ENCODE measurements at regions not wholly inside any gene's neighbourhood (a gene's known extent, or its start where the extent isn't known, plus 50 kb on each side); places are given as distances from the start of the nearest gene placed in this dataset.

- no peak overlapping the region for H3K4me3 ChIP-seq (ENCODE audit: low read depth, low read length)
- H3K4me1 ChIP-seq (ENCODE audit: control insufficient read depth, insufficient read depth, low read length), result no peaks in the 10 kb centered on the region
- H3K9me3 ChIP-seq (ENCODE audit: control insufficient read depth, insufficient read depth, low read depth, low read length), result no peaks in the 10 kb centered on the region
- POLR2A ChIA-PET, result no interaction called here
- CTCF ChIA-PET, result interaction anchor here (0.7 kb wide), 1 partner anchor 57 kb away, joined by 5 read pairs; no protein-coding TSS in a partner anchor
- H3K36me3 ChIP-seq (ENCODE audit: control insufficient read depth in 2 of 2, insufficient read depth in 1 of 2, low read length in 2 of 2), result peaks cover 0 to 19% of the 10 kb centered on the region in 2 experiments; a peak in 1 of 3 replicates
- no peak for TF ChIP-seq HOXC10 (CRISPR knock-in tag; IDR thresholded peaks at IDR 0.05)
- no peak for TF ChIP-seq ZNF202 (tag by site-specific recombination; IDR thresholded peaks at IDR 0.05; ENCODE audit: borderline replicate concordance)
- TF ChIP-seq ZNF324 (tag by site-specific recombination; IDR thresholded peaks at IDR 0.05), result no peak
- TF ChIP-seq, protein P1, sequence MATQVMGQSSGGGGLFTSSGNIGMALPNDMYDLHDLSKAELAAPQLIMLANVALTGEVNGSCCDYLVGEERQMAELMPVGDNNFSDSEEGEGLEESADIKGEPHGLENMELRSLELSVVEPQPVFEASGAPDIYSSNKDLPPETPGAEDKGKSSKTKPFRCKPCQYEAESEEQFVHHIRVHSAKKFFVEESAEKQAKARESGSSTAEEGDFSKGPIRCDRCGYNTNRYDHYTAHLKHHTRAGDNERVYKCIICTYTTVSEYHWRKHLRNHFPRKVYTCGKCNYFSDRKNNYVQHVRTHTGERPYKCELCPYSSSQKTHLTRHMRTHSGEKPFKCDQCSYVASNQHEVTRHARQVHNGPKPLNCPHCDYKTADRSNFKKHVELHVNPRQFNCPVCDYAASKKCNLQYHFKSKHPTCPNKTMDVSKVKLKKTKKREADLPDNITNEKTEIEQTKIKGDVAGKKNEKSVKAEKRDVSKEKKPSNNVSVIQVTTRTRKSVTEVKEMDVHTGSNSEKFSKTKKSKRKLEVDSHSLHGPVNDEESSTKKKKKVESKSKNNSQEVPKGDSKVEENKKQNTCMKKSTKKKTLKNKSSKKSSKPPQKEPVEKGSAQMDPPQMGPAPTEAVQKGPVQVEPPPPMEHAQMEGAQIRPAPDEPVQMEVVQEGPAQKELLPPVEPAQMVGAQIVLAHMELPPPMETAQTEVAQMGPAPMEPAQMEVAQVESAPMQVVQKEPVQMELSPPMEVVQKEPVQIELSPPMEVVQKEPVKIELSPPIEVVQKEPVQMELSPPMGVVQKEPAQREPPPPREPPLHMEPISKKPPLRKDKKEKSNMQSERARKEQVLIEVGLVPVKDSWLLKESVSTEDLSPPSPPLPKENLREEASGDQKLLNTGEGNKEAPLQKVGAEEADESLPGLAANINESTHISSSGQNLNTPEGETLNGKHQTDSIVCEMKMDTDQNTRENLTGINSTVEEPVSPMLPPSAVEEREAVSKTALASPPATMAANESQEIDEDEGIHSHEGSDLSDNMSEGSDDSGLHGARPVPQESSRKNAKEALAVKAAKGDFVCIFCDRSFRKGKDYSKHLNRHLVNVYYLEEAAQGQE (tag by site-specific recombination; IDR thresholded peaks at IDR 0.05), result no peak
- TF ChIP-seq ZNF626 (tag by site-specific recombination; IDR thresholded peaks at IDR 0.05), result no peak
- no peak for TF ChIP-seq OSR2 (tag by site-specific recombination; IDR thresholded peaks at IDR 0.05)
- TF ChIP-seq ZNF239 (tag by site-specific recombination; IDR thresholded peaks at IDR 0.05), result no peak
- no peak for TF ChIP-seq IKZF3 (tag by site-specific recombination; IDR thresholded peaks at IDR 0.05)
- no peak for TF ChIP-seq ZBTB17 (tag by site-specific recombination; IDR thresholded peaks at IDR 0.05)
- TF ChIP-seq, protein P2, sequence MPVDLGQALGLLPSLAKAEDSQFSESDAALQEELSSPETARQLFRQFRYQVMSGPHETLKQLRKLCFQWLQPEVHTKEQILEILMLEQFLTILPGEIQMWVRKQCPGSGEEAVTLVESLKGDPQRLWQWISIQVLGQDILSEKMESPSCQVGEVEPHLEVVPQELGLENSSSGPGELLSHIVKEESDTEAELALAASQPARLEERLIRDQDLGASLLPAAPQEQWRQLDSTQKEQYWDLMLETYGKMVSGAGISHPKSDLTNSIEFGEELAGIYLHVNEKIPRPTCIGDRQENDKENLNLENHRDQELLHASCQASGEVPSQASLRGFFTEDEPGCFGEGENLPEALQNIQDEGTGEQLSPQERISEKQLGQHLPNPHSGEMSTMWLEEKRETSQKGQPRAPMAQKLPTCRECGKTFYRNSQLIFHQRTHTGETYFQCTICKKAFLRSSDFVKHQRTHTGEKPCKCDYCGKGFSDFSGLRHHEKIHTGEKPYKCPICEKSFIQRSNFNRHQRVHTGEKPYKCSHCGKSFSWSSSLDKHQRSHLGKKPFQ (tag by site-specific recombination; IDR thresholded peaks at IDR 0.05), result no peak
- no peak for TF ChIP-seq TRIM28 (IDR thresholded peaks at IDR 0.05; ENCODE audit: borderline replicate concordance, low read length)
- TF ChIP-seq YY2 (tag by site-specific recombination; IDR thresholded peaks at IDR 0.05), result no peak
- TF ChIP-seq ZNF791 (tag by site-specific recombination; IDR thresholded peaks at IDR 0.05), result no peak
- H3K27ac ChIP-seq (ENCODE audit: extremely low read depth, low read depth, low read length), result no peak overlapping the region
Observed at GRCh38 chr6:109299265-109299607, 83.0 kb downstream of the CD164 start.

DNA sequence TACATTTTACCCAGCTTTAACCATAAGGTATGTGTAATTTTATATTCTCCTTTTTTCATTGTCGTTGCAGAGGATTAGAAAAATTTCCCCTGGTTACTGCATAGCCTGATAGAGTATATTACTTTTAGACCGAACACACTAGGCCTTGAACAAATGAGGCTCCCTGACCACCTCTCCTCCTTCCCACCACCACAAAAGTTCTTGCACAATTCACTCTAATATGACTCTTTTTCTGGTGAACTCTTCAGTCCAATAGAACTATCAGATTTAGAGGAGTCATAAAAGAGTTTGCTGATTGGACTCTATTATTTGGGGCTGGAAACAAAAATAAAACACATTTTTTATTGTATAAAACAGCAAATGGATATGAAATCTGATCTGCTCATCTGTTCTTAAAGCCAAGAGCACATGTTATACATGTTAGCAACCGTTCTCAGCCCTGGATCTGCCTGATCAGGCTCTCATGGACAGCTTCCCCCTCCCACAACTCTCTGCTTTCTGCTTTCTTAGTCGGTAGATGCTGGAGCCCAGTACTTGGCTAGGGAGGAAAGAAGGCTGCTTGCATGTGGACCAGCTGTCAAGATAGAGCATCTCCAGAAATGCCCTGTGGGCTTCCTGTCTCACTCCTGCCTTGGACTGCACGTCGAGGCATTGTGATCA is 83.5 kb downstream of the CD164 start:
- TF ChIP-seq BCL11A (tag by site-specific recombination; IDR thresholded peaks at IDR 0.05; ENCODE audit: low read depth), result no peak
- TF ChIP-seq ZNF785 (tag by site-specific recombination; IDR thresholded peaks at IDR 0.05), result no peak
- no peak for TF ChIP-seq ZNF214 (tag by site-specific recombination; IDR thresholded peaks at IDR 0.05; ENCODE audit: borderline replicate concordance)
- TF ChIP-seq ZNF624 (tag by site-specific recombination; IDR thresholded peaks at IDR 0.05), result no peak
- TF ChIP-seq, protein P3, sequence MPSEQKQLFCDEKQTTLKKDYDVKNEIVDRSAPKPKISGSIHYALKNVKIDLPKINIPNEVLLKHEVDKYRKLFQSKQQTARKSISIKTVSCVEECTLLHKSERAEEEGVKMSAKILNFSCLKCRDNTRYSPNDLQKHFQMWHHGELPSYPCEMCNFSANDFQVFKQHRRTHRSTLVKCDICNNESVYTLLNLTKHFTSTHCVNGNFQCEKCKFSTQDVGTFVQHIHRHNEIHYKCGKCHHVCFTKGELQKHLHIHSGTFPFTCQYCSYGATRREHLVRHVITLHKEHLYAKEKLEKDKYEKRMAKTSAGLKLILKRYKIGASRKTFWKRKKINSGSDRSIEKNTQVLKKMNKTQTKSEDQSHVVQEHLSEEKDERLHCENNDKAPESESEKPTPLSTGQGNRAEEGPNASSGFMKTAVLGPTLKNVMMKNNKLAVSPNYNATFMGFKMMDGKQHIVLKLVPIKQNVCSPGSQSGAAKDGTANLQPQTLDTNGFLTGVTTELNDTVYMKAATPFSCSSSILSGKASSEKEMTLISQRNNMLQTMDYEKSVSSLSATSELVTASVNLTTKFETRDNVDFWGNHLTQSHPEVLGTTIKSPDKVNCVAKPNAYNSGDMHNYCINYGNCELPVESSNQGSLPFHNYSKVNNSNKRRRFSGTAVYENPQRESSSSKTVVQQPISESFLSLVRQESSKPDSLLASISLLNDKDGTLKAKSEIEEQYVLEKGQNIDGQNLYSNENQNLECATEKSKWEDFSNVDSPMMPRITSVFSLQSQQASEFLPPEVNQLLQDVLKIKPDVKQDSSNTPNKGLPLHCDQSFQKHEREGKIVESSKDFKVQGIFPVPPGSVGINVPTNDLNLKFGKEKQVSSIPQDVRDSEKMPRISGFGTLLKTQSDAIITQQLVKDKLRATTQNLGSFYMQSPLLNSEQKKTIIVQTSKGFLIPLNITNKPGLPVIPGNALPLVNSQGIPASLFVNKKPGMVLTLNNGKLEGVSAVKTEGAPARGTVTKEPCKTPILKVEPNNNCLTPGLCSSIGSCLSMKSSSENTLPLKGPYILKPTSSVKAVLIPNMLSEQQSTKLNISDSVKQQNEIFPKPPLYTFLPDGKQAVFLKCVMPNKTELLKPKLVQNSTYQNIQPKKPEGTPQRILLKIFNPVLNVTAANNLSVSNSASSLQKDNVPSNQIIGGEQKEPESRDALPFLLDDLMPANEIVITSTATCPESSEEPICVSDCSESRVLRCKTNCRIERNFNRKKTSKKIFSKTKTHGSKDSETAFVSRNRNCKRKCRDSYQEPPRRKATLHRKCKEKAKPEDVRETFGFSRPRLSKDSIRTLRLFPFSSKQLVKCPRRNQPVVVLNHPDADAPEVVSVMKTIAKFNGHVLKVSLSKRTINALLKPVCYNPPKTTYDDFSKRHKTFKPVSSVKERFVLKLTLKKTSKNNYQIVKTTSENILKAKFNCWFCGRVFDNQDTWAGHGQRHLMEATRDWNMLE (tag by site-specific recombination; conservative IDR thresholded peaks at IDR 0.05; ENCODE audit: low read depth), result no peak
- no peak for TF ChIP-seq RBAK (tag by site-specific recombination; IDR thresholded peaks at IDR 0.05)
- Histone ChIP-seq H3K4me3 (ENCODE audit: low read depth, low read length) (no peak overlapping the region), H3K27ac (ENCODE audit: extremely low read depth, low read depth, low read length) (no peak overlapping the region), H3K9me3 (ENCODE audit: control insufficient read depth, insufficient read depth, low read depth, low read length) (no peaks in the 10 kb centered on the region), H3K36me3 (ENCODE audit: control insufficient read depth in 2 of 2, insufficient read depth in 1 of 2, low read length in 2 of 2) (peaks cover 0 to 19% of the 10 kb centered on the region in 2 experiments; a peak in 1 of 3 replicates), H3K4me1 (ENCODE audit: control insufficient read depth, insufficient read depth, low read length) (no peaks in the 10 kb centered on the region)
- CTCF ChIA-PET, result interaction anchor here (0.7 to 1.5 kb wide), 2 partner anchors 57 to 92 kb away, joined by 3 to 5 read pairs; no protein-coding TSS in a partner anchor
- POLR2A ChIA-PET, result no interaction called here
